RWPE2 (cell line): ENCODE measurements at regions not wholly inside any gene's neighbourhood (a gene's known extent, or its start where the extent isn't known, plus 50 kb on each side); places are given as distances from the start of the nearest gene placed in this dataset.

Experiments used
- ATAC-seq: fragments of 200-7000 bp; cut with Tn5 transposase; 3 replicates; pipeline ENCODE4 v1.9.1; 2021; ENCODE audit warnings: low read depth
- DNase-seq: peaks from one replicate; pipeline ENCODE4 v3.0.0-alpha.2; 2020; ENCODE audit warnings: low spot score
- H3K27ac ChIP-seq: fragments of 450-650 bp; 2 replicates; pipeline ENCODE4 v1.5.1; 2017; ENCODE audit warnings: mild to moderate bottlenecking; ENCODE audit not compliant: poor library complexity, severe bottlenecking
- H3K27me3 ChIP-seq: fragments of 250-450 bp; sonication (Bioruptor Pico); 2 replicates; pipeline ENCODE4 v1.5.1; 2021; ENCODE audit warnings: mild to moderate bottlenecking, moderate library complexity; ENCODE audit not compliant: insufficient read depth, poor library complexity, severe bottlenecking
- H3K36me3 ChIP-seq: fragments of 250-450 bp; sonication (Bioruptor Pico); 2 replicates; pipeline ENCODE4 v1.5.1; 2020; ENCODE audit warnings: low read depth, mild to moderate bottlenecking, moderate library complexity
- H3K4me1 ChIP-seq: fragments of 250-450 bp; sonication (Bioruptor Pico); 2 replicates; pipeline ENCODE4 v1.5.1; 2021; ENCODE audit warnings: mild to moderate bottlenecking, moderate library complexity; ENCODE audit not compliant: insufficient read depth, poor library complexity, severe bottlenecking
- H3K4me3 ChIP-seq: fragments of 250-450 bp; sonication (Bioruptor Pico); 2 replicates; pipeline ENCODE4 v1.5.1; 2021; ENCODE audit warnings: mild to moderate bottlenecking, moderate library complexity; ENCODE audit not compliant: severe bottlenecking
- H3K9me3 ChIP-seq: fragments of 250-450 bp; sonication (Bioruptor Pico); 2 replicates; pipeline ENCODE4 v1.5.1; 2021; ENCODE audit warnings: mild to moderate bottlenecking, moderate library complexity; ENCODE audit not compliant: severe bottlenecking
- TF ChIP-seq, protein P1 (sequence below): fragments of 450-650 bp; IDR thresholded peaks from one replicate; pipeline ENCODE4 v1.5.1; 2017; ENCODE audit warnings: mild to moderate bottlenecking, moderate library complexity; ENCODE audit not compliant: poor library complexity, severe bottlenecking

DNA sequence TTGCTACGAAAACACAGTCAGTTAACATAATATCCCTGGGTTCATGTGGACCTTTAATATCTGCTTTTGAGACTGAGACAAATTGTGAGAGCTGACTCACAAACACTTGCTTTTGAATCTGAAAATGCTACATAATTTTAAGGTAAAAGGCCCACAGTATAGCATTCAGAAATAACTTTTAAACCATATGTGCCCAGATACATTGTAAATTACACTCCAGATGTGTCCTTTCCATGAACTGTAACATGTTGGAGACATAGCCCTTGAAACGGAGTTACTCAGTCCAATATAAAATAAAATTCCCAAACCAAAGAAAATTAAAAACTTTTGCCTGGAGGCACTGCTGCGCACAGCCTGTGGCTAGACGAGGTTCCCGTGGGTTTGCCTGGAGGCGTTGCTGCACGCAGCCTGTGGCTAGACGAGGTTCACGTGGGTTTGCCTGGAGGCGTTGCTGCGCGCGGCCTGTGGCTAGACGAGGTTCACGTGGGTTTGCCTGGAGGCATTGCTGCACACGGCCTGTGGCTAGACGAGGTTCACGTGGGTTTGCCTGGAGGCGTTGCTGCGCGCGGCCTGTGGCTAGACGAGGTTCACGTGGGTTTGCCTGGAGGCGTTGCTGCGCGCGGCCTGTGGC is 131.9 kb upstream of the ALKAL2 start:
- Histone ChIP-seq H3K36me3 (no peaks in the 10 kb centered on the region), H3K27me3 (no peaks in the 10 kb centered on the region), H3K9me3 (peaks cover 2% of the 10 kb centered on the region), H3K4me3 (no peak overlapping the region), H3K4me1 (peaks cover 6% of the 10 kb centered on the region), H3K27ac (no peak overlapping the region)
- TF ChIP-seq, protein P1, sequence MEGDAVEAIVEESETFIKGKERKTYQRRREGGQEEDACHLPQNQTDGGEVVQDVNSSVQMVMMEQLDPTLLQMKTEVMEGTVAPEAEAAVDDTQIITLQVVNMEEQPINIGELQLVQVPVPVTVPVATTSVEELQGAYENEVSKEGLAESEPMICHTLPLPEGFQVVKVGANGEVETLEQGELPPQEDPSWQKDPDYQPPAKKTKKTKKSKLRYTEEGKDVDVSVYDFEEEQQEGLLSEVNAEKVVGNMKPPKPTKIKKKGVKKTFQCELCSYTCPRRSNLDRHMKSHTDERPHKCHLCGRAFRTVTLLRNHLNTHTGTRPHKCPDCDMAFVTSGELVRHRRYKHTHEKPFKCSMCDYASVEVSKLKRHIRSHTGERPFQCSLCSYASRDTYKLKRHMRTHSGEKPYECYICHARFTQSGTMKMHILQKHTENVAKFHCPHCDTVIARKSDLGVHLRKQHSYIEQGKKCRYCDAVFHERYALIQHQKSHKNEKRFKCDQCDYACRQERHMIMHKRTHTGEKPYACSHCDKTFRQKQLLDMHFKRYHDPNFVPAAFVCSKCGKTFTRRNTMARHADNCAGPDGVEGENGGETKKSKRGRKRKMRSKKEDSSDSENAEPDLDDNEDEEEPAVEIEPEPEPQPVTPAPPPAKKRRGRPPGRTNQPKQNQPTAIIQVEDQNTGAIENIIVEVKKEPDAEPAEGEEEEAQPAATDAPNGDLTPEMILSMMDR: no peak
- ATAC-seq: no peak
- no peak for DNase-seq

DNA sequence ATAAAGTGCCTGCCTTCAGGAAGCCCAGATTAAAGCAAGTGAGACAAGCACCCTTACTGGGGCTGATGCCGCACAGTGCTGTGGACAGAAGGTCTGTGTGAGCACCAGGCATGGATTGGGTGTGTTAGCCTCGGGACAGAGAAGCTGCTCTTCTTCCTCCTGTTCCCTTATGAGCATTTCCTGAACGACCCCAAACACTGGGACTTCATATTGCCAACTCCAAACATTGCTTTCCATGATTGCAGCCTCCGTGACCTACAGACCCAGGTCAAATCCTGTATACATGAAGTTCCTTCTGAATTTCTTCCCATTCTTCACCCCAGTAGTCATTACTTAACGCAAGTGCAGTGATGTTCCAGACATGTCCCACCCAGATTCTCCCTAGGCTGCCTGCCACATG is 129.8 kb upstream of the ALKAL2 start:
- DNase-seq (no peak), ATAC-seq (no peak)
- Histone ChIP-seq H3K36me3 (no peaks in the 10 kb centered on the region), H3K27ac (no peak overlapping the region), H3K9me3 (peaks cover 2% of the 10 kb centered on the region), H3K4me1 (no peaks in the 10 kb centered on the region), H3K27me3 (no peaks in the 10 kb centered on the region), H3K4me3 (no peak overlapping the region)
- TF ChIP-seq, protein P1: no peak

DNA sequence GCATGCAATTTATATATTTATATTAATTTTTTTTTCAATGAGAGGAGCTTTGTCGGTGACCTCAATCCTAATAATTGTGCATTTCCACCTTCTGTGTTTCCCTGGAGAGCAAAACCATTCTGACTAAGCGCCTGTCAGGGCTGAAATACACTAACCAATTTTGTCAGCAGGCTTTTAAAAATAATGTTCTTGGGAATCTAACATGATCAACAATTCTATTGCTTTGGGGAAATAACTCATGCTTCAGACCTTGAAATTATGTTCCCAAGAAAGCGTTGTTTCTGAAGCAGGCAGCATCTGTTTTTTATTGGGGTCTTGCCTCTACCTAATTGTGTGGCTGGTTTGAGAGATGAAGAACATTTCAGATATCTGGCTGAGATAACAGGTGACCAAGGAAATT is 129.1 kb upstream of the ALKAL2 start:
- Histone ChIP-seq H3K36me3 (no peaks in the 10 kb centered on the region), H3K27ac (no peak overlapping the region), H3K4me3 (no peak overlapping the region), H3K27me3 (no peaks in the 10 kb centered on the region), H3K4me1 (no peaks in the 10 kb centered on the region), H3K9me3 (peaks cover 2% of the 10 kb centered on the region)
- ATAC-seq (no peak), DNase-seq (no peak)
- TF ChIP-seq, protein P1: no peak

DNA sequence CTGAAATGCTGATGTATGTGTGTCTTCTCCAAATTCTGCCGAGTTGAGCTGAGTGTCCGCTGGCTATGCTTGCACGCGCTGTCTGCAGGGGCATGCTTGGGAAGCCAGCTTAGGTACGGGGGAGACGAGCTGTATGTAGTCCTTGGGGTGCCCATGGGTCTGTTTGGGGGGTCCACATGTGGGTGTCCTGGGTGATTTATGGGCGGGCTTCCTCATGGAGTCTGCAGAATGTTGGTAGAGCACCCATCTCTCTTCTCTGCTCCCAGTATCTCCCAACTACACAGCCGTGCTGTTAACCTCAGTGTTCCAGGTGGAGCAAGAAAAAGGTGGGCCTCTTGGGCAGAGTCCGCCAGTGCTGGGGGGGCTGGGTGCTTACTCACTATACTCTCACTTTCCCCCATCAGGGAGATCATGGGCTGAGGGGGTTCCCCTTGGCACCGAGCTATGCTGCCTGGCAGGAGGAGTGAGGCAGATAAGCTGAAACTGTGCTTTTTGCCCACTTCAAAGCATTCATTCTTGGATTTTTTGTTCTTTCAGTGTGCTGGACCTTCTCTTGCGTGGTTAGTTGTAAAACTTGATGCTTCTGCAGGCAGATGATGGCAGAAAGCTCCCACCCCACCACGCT is 128.2 kb upstream of the ALKAL2 start:
- ATAC-seq (no peak), DNase-seq (no peak)
- Histone ChIP-seq H3K27ac (no peak overlapping the region), H3K4me3 (no peak overlapping the region), H3K36me3 (no peaks in the 10 kb centered on the region), H3K4me1 (no peaks in the 10 kb centered on the region), H3K9me3 (no peaks in the 10 kb centered on the region), H3K27me3 (no peaks in the 10 kb centered on the region)
- TF ChIP-seq, protein P1: no peak

DNA sequence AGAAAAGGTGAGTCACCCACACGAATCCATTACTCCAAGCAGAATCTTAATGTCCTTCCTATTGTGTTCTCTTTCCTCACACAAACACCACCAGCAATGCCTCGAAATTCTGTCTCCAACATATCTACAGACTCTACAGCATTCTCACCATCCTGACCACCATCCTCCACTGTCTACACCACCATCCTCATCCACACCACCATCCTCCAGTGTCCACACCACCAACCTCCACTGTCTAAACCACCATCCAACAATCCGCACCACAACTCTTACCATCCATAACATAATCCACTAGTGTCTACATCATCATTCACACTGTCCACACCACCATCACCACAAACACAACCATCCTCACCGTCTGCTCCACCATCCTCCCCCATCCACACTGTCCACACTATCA is 121.6 kb upstream of the ALKAL2 start:
- H3K27ac ChIP-seq: no peak overlapping the region
- no peaks in the 10 kb centered on the region for H3K27me3 ChIP-seq
- ATAC-seq (no peak), DNase-seq (no peak)
- H3K9me3 ChIP-seq: no peaks in the 10 kb centered on the region
- H3K4me1 ChIP-seq: no peaks in the 10 kb centered on the region
- TF ChIP-seq, protein P1: no peak
- H3K4me3 ChIP-seq: no peak overlapping the region
- H3K36me3 ChIP-seq: no peaks in the 10 kb centered on the region
